ENCODE measurements at regions not wholly inside any gene's neighbourhood (a gene's known extent, or its start where the extent isn't known, plus 50 kb on each side); places are given as distances from the start of the nearest gene placed in this dataset.

GRCh38 chr10:111267673-111268072, 190.8 kb downstream of the ADRA2A start:
- TF ChIP-seq, protein P1, sequence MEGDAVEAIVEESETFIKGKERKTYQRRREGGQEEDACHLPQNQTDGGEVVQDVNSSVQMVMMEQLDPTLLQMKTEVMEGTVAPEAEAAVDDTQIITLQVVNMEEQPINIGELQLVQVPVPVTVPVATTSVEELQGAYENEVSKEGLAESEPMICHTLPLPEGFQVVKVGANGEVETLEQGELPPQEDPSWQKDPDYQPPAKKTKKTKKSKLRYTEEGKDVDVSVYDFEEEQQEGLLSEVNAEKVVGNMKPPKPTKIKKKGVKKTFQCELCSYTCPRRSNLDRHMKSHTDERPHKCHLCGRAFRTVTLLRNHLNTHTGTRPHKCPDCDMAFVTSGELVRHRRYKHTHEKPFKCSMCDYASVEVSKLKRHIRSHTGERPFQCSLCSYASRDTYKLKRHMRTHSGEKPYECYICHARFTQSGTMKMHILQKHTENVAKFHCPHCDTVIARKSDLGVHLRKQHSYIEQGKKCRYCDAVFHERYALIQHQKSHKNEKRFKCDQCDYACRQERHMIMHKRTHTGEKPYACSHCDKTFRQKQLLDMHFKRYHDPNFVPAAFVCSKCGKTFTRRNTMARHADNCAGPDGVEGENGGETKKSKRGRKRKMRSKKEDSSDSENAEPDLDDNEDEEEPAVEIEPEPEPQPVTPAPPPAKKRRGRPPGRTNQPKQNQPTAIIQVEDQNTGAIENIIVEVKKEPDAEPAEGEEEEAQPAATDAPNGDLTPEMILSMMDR (IDR thresholded peaks at IDR 0.05; ENCODE audit: extremely low read depth in 1 of 2, insufficient read depth in 1 of 2, low read depth in 1 of 2, low read length in 2 of 2) = no peak
- TF ChIP-seq EZH2 (IDR thresholded peaks at IDR 0.05; ENCODE audit: borderline replicate concordance, low read depth, low read length, severe bottlenecking) (no peak), POLR2A (IDR thresholded peaks at IDR 0.05; ENCODE audit: low read depth, low read length) (no peak)

Measured in endothelial cell of umbilical vein (primary cell).